ENCODE measurements at regions not wholly inside any gene's neighbourhood (a gene's known extent, or its start where the extent isn't known, plus 50 kb on each side); places are given as distances from the start of the nearest gene placed in this dataset.

GRCh38 chr13:27014406-27015359 lies 156.9 kb downstream of the USP12 start:
- DNase-seq: no peak

- DNase-seq: no peak
Measured at GRCh38 chr13:27012482-27013197, 159.0 kb downstream of the USP12 start.

DNA sequence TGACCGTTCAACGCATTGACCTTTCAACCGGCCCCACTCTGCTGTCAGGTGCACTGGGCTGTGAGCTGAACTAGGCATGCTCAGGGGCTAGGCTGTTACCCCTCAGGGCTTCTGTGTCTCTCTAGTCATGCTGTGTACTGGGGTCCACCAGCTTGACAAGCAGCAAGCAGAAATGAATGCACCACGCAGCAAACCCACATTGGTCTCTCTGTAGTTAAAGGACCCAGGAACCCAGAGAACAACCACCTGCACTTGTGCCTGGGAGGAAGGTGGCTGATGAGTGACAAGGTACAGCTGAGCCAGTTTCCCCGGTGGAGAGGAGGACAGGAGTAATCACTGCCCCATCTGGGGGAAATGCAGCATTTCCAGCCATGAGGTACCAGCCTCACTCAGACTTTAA lies 159.9 kb downstream of the USP12 start:
- DNase-seq: no peak

DNA sequence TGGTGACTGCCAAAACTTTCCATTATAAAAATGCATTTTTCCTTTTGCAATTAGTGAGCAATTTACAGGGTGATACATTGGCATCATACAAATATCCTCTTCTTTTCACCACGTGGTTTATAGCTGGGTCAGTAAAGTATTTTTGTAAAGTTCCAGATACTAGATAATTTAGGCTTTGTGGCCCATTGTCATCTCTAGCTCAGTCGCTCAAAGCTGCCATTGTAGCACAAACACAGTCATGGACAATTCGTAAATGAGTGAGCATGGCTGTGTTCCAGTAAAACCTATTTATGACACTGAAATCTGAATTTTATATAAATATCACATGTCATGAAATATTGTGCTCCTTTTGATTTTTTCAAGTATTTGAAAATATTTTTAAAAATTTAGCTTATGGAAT lies 162.9 kb downstream of the USP12 start:
- no peak for DNase-seq

- peak; percentile 30 for DNase-seq
Measured at GRCh38 chr13:27007166-27007565, 164.4 kb downstream of the USP12 start.

DNA sequence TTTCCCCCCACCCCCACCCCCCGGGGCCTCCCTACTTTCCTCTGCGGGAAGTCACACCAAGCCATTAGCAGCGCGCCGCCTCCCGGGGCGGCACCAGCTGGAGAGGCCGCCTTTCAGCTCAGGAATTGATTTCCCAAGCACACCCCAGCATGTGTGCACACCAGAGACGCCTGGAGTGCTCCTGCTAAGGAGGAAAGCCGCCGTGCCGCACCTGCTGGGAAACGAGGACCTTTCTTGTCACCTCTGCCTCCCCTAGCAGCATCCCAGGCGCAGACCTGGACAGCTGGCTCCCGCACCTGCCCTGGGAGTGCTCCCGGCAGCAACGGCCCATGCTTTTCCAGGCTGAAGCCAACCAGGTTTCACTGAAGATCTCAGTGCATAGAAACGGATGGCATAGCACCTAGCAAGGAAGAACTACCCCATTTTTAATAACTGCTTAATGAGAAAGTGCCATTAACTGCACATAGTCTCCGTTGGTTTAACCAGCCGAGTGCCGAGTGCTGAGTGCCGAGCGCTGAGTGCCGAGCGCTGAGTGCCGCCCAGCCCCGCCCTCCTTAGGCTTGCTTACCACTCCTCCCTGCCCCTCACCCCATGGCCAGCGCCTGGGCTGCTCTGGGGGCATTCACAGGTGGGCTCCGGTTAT lies 165.0 kb downstream of the USP12 start:
- DNase-seq: peak; percentile 63

- DNase-seq: no peak
Measured at GRCh38 chr13:27005976-27006518, 165.6 kb downstream of the USP12 start.

- DNase-seq: no peak
Measured at GRCh38 chr13:27005556-27005955, 166.1 kb downstream of the USP12 start.

GRCh38 chr13:27004866-27005265 lies 166.7 kb downstream of the USP12 start:
- DNase-seq: no peak

DNA sequence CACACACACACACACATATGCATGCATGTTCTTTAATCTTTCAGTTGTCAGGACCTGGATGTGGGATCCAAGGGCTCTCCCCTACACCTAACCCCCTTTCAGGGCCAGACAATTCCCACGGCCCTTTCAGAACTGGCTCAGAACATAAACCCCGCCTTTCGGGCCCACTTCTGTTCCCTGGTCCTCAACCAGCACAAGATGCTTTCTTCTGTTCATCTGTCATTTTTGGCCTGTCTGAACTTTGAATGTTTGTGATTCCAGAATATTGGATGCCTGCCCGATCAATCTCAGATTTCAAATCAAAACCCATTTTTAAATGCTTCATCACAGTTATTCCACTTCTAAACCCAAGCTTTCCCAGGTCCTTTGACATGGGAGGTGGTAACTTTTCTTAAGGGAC lies 167.3 kb downstream of the USP12 start:
- DNase-seq: no peak

DNA sequence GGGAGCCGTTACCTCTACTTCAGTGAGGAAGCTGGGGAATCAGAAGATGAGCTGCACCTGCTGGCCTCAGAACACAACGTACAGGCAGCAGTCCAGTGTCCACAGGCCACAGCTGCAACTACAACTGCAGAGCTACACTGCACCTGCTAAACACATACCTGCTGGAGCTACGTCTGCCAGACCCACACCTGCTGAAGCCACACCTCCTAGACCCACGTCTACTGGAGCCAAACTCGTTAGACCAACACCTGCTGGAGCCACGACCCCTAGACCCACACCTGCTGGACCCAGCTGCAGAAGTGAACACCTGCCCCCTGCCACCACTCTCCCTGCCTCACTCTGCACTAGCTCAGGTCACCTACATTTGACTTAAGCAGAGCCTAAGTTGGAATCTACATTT lies 169.9 kb downstream of the USP12 start:
- DNase-seq: no peak

- DNase-seq: no peak
Measured at GRCh38 chr13:27000686-27001085, 170.9 kb downstream of the USP12 start.

GRCh38 chr13:26999499-26999898 lies 172.1 kb downstream of the USP12 start:
- no peak for DNase-seq

GRCh38 chr13:26998292-26998691 lies 173.3 kb downstream of the USP12 start:
- DNase-seq: no peak

- DNase-seq: no peak
Measured at GRCh38 chr13:26996965-26997752, 174.5 kb downstream of the USP12 start.

GRCh38 chr13:26995159-26995558 lies 176.5 kb downstream of the USP12 start:
- no peak for DNase-seq

- no peak for DNase-seq
Measured at GRCh38 chr13:26993780-26994179, 177.8 kb downstream of the USP12 start.

DNA sequence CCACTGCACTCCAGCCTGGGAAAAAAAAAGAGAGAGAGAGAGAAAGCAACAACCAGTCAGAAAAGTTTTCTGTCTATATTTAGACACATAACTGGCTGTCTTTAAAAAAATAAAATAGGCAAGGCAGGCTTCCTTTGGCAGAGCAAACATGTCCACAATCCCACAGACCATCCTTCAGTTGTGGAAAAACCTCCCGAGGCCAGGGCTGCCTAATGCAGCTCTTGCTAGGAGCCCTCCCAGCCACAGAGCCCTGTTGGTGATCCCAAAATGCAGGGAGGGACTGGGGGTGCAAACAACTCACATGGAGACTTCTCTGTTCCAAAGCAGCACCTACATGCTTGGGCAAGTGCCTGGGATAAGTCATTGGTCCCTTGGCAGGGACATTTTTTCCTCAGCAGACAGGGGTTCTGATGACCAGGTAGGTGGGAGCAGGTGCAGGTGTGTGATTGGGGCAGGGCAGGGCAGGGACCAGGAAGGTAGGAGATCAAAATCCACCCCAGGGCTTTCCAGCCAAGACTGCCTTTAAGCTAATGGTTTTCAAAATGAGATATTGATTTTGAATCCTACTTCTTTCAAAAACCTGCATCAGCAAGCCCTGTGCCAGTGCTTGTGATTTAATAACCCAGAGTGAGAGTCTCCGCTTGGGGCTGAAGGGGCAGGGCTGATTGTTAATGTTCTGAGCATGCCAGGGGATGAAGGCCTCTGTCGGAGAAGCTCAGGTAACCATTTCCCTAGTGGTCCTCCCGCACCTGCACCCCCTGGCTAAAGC lies 178.5 kb downstream of the USP12 start:
- DNase-seq: no peak

- DNase-seq: no peak
Measured at GRCh38 chr13:26991508-26992181, 180.0 kb downstream of the USP12 start.

DNA sequence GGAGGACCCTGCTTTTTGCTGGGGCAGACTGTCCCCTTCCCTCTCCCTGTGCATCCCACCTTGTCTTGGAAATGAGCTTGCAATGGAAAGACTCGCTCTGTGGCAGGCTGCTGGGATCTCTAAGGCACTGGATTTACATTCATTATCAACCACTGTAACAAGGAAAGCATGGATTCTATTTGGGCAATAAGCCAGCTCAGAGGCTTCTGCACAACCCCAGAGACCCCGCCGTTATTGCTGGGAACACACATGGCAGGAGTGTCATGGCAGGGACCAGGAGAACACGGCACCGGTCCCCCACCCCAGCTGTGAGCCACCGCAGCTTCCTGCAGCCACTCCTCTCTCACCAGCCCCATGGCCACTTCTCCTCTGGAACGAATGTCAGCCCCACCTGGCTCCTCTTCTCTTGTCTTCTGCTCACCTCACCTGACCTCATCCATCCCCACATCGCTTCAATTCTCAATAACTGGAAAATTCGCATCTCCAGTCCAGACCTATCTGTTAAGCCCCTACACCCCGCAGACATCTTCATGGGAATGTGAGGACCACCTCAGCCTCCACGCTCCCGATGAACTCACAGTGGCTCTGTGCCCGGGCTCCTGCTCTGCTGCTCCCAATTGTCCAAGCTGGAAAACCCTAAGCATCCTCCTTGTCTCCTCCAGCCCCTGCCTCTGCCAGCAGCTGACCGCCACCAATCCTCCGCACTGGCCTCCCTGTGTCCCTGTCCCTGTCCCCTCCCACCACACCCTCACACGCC lies 181.5 kb downstream of the USP12 start:
- no peak for DNase-seq
